AG09309 (cell line): ENCODE measurements at regions not wholly inside any gene's neighbourhood (a gene's known extent, or its start where the extent isn't known, plus 50 kb on each side); places are given as distances from the start of the nearest gene placed in this dataset.

Experiments used
- DNase-seq: peaks from one replicate; pipeline ENCODE4 v3.0.0-alpha.2; 2010; ENCODE audit warnings: low read depth
- H3K4me3 ChIP-seq: 2 replicates; pipeline ENCODE4 v1.5.1; 2011; ENCODE audit warnings: mild to moderate bottlenecking, low read depth, low read length, moderate library complexity; ENCODE audit not compliant: control insufficient read depth
- TF ChIP-seq, protein P1 (sequence below): IDR thresholded peaks from 2 replicates; pipeline ENCODE4 v1.5.1; 2011; ENCODE audit warnings: mild to moderate bottlenecking, low read depth, low read length, inconsistent platforms; ENCODE audit not compliant: insufficient read depth, control insufficient read depth; ENCODE audit errors: missing control alignments

DNA sequence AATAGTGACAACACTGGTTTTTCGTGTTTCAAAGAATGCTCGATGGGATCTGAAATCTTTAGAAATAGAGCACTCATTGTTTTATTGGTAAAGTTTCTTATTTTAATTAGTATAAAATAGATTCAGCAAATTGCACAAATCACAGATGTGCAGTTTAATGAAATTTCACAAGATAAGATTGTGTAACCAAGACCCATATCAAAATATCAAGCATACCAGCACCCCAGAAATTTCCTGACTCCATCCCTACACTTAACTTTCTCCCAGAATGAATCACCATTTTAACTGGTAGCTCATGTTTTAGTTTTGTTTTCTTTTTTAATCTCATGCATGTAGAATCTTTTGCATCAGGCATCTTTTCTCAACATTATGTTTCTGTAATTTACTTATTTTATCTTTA is 185.9 kb downstream of the KCNJ2 start:
- no peak for DNase-seq
- no peak overlapping the region for H3K4me3 ChIP-seq
- TF ChIP-seq, protein P1, sequence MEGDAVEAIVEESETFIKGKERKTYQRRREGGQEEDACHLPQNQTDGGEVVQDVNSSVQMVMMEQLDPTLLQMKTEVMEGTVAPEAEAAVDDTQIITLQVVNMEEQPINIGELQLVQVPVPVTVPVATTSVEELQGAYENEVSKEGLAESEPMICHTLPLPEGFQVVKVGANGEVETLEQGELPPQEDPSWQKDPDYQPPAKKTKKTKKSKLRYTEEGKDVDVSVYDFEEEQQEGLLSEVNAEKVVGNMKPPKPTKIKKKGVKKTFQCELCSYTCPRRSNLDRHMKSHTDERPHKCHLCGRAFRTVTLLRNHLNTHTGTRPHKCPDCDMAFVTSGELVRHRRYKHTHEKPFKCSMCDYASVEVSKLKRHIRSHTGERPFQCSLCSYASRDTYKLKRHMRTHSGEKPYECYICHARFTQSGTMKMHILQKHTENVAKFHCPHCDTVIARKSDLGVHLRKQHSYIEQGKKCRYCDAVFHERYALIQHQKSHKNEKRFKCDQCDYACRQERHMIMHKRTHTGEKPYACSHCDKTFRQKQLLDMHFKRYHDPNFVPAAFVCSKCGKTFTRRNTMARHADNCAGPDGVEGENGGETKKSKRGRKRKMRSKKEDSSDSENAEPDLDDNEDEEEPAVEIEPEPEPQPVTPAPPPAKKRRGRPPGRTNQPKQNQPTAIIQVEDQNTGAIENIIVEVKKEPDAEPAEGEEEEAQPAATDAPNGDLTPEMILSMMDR, result no peak

DNA sequence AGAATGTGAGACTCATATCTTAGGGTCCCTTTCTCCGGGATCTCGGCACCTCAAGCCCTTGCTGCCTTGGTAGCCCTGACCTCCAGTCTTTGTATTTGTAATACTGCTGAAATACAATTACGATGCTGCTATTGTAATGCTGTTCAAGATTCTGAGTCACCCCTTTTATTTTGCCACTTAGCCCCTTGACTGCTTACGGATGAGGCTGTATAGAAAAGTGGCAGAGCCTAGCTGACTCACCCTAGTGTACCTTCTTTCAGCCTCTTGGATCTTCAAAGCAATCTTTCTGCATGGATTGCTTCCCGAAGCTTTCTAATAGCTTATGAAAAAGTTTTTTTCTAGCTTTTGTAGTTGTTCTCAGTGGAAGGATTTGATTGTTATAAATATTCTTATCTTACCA is 187.9 kb downstream of the KCNJ2 start:
- H3K4me3 ChIP-seq, result no peak overlapping the region
- DNase-seq, result no peak
- TF ChIP-seq, protein P1, result no peak

GRCh38 chr17:70365091-70365583 is 195.8 kb downstream of the KCNJ2 start:
- H3K4me3 ChIP-seq, result no peak overlapping the region
- no peak for DNase-seq
- TF ChIP-seq, protein P1, result no peak

DNA sequence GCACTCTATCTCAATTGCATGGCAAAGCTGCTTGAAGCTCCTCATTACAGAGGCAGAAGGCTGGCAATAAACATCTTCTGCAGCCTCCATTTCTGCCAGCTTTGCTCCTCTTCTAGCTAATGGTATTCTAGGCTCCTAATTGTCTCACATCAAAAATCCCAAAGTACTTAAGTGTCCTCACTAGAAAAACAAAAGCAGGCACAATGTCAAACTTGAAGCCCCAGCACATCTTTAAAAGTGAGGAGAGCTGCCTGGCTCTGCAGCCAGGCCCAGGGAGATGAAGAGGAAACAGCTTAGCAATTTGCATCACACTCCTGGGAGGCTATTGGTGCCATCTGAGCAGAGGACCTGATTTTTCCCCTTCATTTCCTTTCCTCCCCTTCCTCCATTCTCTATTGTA is 197.1 kb downstream of the KCNJ2 start:
- H3K4me3 ChIP-seq, result no peak overlapping the region
- TF ChIP-seq, protein P1, result no peak
- no peak for DNase-seq

DNA sequence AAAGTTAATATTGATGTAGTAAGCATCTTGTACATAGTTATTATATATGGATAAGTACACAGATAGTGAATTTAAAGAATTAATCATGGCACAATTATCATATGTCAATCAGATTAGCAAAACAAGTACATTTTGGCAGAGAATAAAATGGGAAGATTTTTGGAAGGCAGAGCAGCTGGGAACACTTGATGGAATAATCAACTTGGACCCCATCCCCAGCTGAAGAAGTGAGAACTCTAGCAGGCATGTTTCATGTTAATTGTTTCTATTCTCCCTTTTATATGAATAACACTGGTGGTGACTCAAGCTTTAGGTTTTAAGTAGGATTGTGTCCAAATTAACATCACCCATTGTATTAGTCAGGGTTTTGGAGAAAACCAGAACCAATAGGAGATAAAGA is 198.7 kb downstream of the KCNJ2 start:
- TF ChIP-seq, protein P1, result no peak
- no peak overlapping the region for H3K4me3 ChIP-seq
- DNase-seq, result no peak

DNA sequence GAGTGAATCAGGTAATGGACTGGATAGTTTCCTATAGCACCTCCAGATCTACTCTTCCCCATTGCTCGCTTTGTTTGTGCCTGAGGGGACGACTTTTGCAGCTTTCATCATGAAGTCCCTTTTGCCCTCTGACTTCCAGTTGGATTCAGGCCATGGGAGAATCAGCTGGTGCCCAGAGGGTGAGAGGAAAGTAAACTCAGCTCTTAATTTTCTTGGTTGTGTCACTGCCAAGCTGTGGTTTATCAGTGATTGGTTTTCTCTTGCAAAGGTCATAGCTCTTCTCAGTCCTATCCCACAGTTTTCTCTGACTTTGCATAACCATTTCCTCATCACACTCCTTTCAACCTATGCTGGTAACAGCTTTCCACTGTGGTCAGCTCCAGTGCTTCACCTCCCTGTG is 200.1 kb downstream of the KCNJ2 start:
- no peak for DNase-seq
- H3K4me3 ChIP-seq, result no peak overlapping the region
- TF ChIP-seq, protein P1, result no peak

GRCh38 chr17:70370816-70371215 is 201.5 kb downstream of the KCNJ2 start:
- H3K4me3 ChIP-seq, result no peak overlapping the region
- no peak for DNase-seq
- TF ChIP-seq, protein P1, result no peak
